ENCODE measurements at regions not wholly inside any gene's neighbourhood (a gene's known extent, or its start where the extent isn't known, plus 50 kb on each side); places are given as distances from the start of the nearest gene placed in this dataset.
"Not testable (repeated sequence)": the region's sequence is repeated elsewhere in the genome, so short reads cannot be mapped to it uniquely, and the experiment has no call there.

- no peak overlapping the region for H3K27ac Mint-ChIP-seq
- H3K9me3 ChIP-seq (ENCODE audit: control insufficient read depth in 2 of 2, low read length in 2 of 2), result no peaks in the 10 kb centered on the region
- H3K4me1 Mint-ChIP-seq, result no peaks in the 10 kb centered on the region
- H3K4me3 ChIP-seq (ENCODE audit: low read depth, low read length), result no peak overlapping the region
- ATAC-seq (ENCODE audit: low read depth in 2 of 2) (no peak), DNase-seq (no peak)
- peaks cover 0 to 18% (median 1%) of the 10 kb centered on the region in 7 donors for H3K9me3 Mint-ChIP-seq
- H3K27me3 Mint-ChIP-seq, result no peaks in the 10 kb centered on the region
- no peaks in the 10 kb centered on the region for H3K4me1 ChIP-seq (ENCODE audit: control insufficient read depth, insufficient read depth, low read length, poor library complexity, severe bottlenecking)
- H3K27me3 ChIP-seq (ENCODE audit: control insufficient read depth, insufficient read depth, low read length), result no peaks in the 10 kb centered on the region
- H3K36me3 ChIP-seq (ENCODE audit: control insufficient read depth, insufficient read depth, low read length), result no peaks in the 10 kb centered on the region
- H3K4me3 Mint-ChIP-seq, result no peak overlapping the region
- H3K36me3 Mint-ChIP-seq, result no peaks in the 10 kb centered on the region
- no peak overlapping the region for H3K27ac ChIP-seq (ENCODE audit: insufficient read depth, low read length, poor library complexity, severe bottlenecking)
These were observed 193.7 kb downstream of the OSTF1 start for GRCh38 chr9:75282047-75282446.

GRCh38 chr9:75289332-75289731 lies 201.0 kb downstream of the OSTF1 start:
- DNase-seq, result no peak
- Mint-ChIP-seq H3K36me3 (no peaks in the 10 kb centered on the region), H3K4me1 (no peaks in the 10 kb centered on the region), H3K9me3 (peaks cover 0 to 14% (median 3%) of the 10 kb centered on the region in 7 donors), H3K4me3 (no peak overlapping the region), H3K27me3 (no peaks in the 10 kb centered on the region), H3K27ac (no peak overlapping the region)
- H3K4me3 ChIP-seq (ENCODE audit: low read depth, low read length), result no peak overlapping the region
- H3K36me3 ChIP-seq (ENCODE audit: control insufficient read depth, insufficient read depth, low read length), result no peaks in the 10 kb centered on the region
- no peaks in the 10 kb centered on the region for H3K4me1 ChIP-seq (ENCODE audit: control insufficient read depth, insufficient read depth, low read length, poor library complexity, severe bottlenecking)
- H3K9me3 ChIP-seq (ENCODE audit: control insufficient read depth in 2 of 2, low read length in 2 of 2), result no peaks in the 10 kb centered on the region
- H3K27ac ChIP-seq (ENCODE audit: insufficient read depth, low read length, poor library complexity, severe bottlenecking), result no peak overlapping the region
- no peak for ATAC-seq (ENCODE audit: low read depth in 2 of 2)
- H3K27me3 ChIP-seq (ENCODE audit: control insufficient read depth, insufficient read depth, low read length), result no peaks in the 10 kb centered on the region

- Mint-ChIP-seq H3K27ac (no peak overlapping the region), H3K4me3 (no peak overlapping the region), H3K4me1 (no peaks in the 10 kb centered on the region), H3K36me3 (no peaks in the 10 kb centered on the region), H3K9me3 (peaks cover 0 to 6% (median 4%) of the 10 kb centered on the region in 7 donors), H3K27me3 (no peaks in the 10 kb centered on the region)
- Histone ChIP-seq H3K27me3 (ENCODE audit: control insufficient read depth, insufficient read depth, low read length) (no peaks in the 10 kb centered on the region), H3K4me3 (ENCODE audit: low read depth, low read length) (no peak overlapping the region), H3K27ac (ENCODE audit: insufficient read depth, low read length, poor library complexity, severe bottlenecking) (no peak overlapping the region), H3K9me3 (ENCODE audit: control insufficient read depth in 2 of 2, low read length in 2 of 2) (no peaks in the 10 kb centered on the region), H3K4me1 (ENCODE audit: control insufficient read depth, insufficient read depth, low read length, poor library complexity, severe bottlenecking) (no peaks in the 10 kb centered on the region), H3K36me3 (ENCODE audit: control insufficient read depth, insufficient read depth, low read length) (no peaks in the 10 kb centered on the region)
- ATAC-seq (ENCODE audit: low read depth in 2 of 2) (no peak), DNase-seq (no peak)
These were observed 211.0 kb downstream of the OSTF1 start for GRCh38 chr9:75299324-75299723.

- Histone ChIP-seq H3K4me1 (ENCODE audit: control insufficient read depth, insufficient read depth, low read length, poor library complexity, severe bottlenecking) (no peaks in the 10 kb centered on the region), H3K27me3 (ENCODE audit: control insufficient read depth, insufficient read depth, low read length) (no peaks in the 10 kb centered on the region), H3K4me3 (ENCODE audit: low read depth, low read length) (no peak overlapping the region), H3K9me3 (ENCODE audit: control insufficient read depth in 2 of 2, low read length in 2 of 2) (no peaks in the 10 kb centered on the region), H3K36me3 (ENCODE audit: control insufficient read depth, insufficient read depth, low read length) (no peaks in the 10 kb centered on the region), H3K27ac (ENCODE audit: insufficient read depth, low read length, poor library complexity, severe bottlenecking) (no peak overlapping the region)
- H3K9me3 Mint-ChIP-seq, result peaks cover 1 to 24% (median 4%) of the 10 kb centered on the region in 7 donors
- H3K4me1 Mint-ChIP-seq, result no peaks in the 10 kb centered on the region
- no peak for ATAC-seq (ENCODE audit: low read depth in 2 of 2)
- no peak for DNase-seq
- H3K27ac Mint-ChIP-seq, result no peak overlapping the region
- H3K27me3 Mint-ChIP-seq, result no peaks in the 10 kb centered on the region
- H3K36me3 Mint-ChIP-seq, result no peaks in the 10 kb centered on the region
- no peak overlapping the region for H3K4me3 Mint-ChIP-seq
These were observed 245.3 kb downstream of the OSTF1 start for GRCh38 chr9:75333624-75334023.

GRCh38 chr9:75358846-75359245 lies 270.5 kb downstream of the OSTF1 start:
- Histone ChIP-seq H3K27me3 (ENCODE audit: control insufficient read depth, insufficient read depth, low read length) (no peaks in the 10 kb centered on the region), H3K36me3 (ENCODE audit: control insufficient read depth, insufficient read depth, low read length) (no peaks in the 10 kb centered on the region), H3K27ac (ENCODE audit: insufficient read depth, low read length, poor library complexity, severe bottlenecking) (no peak overlapping the region), H3K4me3 (ENCODE audit: low read depth, low read length) (no peak overlapping the region), H3K9me3 (ENCODE audit: control insufficient read depth in 2 of 2, low read length in 2 of 2) (peaks cover 0 to 3% of the 10 kb centered on the region in 2 experiments), H3K4me1 (ENCODE audit: control insufficient read depth, insufficient read depth, low read length, poor library complexity, severe bottlenecking) (no peaks in the 10 kb centered on the region)
- ATAC-seq (ENCODE audit: low read depth in 2 of 2), result no peak
- no peak for DNase-seq
- H3K27ac Mint-ChIP-seq, result no peak overlapping the region
- no peaks in the 10 kb centered on the region for H3K36me3 Mint-ChIP-seq
- H3K27me3 Mint-ChIP-seq, result peaks cover 5% of the 10 kb centered on the region
- H3K9me3 Mint-ChIP-seq, result peaks cover 0 to 22% (median 2%) of the 10 kb centered on the region in 7 donors
- H3K4me1 Mint-ChIP-seq, result no peaks in the 10 kb centered on the region
- no peak overlapping the region for H3K4me3 Mint-ChIP-seq

- Histone ChIP-seq H3K9me3 (ENCODE audit: control insufficient read depth in 2 of 2, low read length in 2 of 2) (peaks cover under 1 to 7% of the 10 kb centered on the region in 2 experiments), H3K27me3 (ENCODE audit: control insufficient read depth, insufficient read depth, low read length) (no peaks in the 10 kb centered on the region), H3K4me3 (ENCODE audit: low read depth, low read length) (no peak overlapping the region), H3K27ac (ENCODE audit: insufficient read depth, low read length, poor library complexity, severe bottlenecking) (no peak overlapping the region), H3K4me1 (ENCODE audit: control insufficient read depth, insufficient read depth, low read length, poor library complexity, severe bottlenecking) (no peaks in the 10 kb centered on the region), H3K36me3 (ENCODE audit: control insufficient read depth, insufficient read depth, low read length) (no peaks in the 10 kb centered on the region)
- DNase-seq (no peak), ATAC-seq (ENCODE audit: low read depth in 2 of 2) (no peak)
- Mint-ChIP-seq H3K9me3 (peaks cover 0 to 29% (median 6%) of the 10 kb centered on the region in 7 donors), H3K4me1 (no peaks in the 10 kb centered on the region), H3K27ac (no peak overlapping the region), H3K27me3 (peaks cover 5% of the 10 kb centered on the region), H3K36me3 (no peaks in the 10 kb centered on the region), H3K4me3 (no peak overlapping the region)
These were observed 271.3 kb downstream of the OSTF1 start for GRCh38 chr9:75359638-75360037.

- H3K4me1 Mint-ChIP-seq, result no peaks in the 10 kb centered on the region
- DNase-seq (no peak), ATAC-seq (ENCODE audit: low read depth in 2 of 2) (no peak)
- no peak overlapping the region for H3K27ac Mint-ChIP-seq
- H3K4me3 ChIP-seq (ENCODE audit: low read depth, low read length), result no peak overlapping the region
- no peaks in the 10 kb centered on the region for H3K36me3 Mint-ChIP-seq
- H3K27me3 Mint-ChIP-seq, result peaks cover 5% of the 10 kb centered on the region
- H3K9me3 ChIP-seq (ENCODE audit: control insufficient read depth in 2 of 2, low read length in 2 of 2), result peaks cover 2 to 7% of the 10 kb centered on the region in 2 experiments
- H3K27ac ChIP-seq (ENCODE audit: insufficient read depth, low read length, poor library complexity, severe bottlenecking), result no peak overlapping the region
- no peaks in the 10 kb centered on the region for H3K4me1 ChIP-seq (ENCODE audit: control insufficient read depth, insufficient read depth, low read length, poor library complexity, severe bottlenecking)
- H3K9me3 Mint-ChIP-seq, result peaks cover 0 to 34% (median 6%) of the 10 kb centered on the region in 7 donors
- H3K36me3 ChIP-seq (ENCODE audit: control insufficient read depth, insufficient read depth, low read length), result no peaks in the 10 kb centered on the region
- H3K27me3 ChIP-seq (ENCODE audit: control insufficient read depth, insufficient read depth, low read length), result no peaks in the 10 kb centered on the region
- no peak overlapping the region for H3K4me3 Mint-ChIP-seq
These were observed 271.9 kb downstream of the OSTF1 start for GRCh38 chr9:75360252-75360651.

- H3K27me3 Mint-ChIP-seq; H3K9me3 ChIP-seq (ENCODE audit: control insufficient read depth in 2 of 2, low read length in 2 of 2); H3K27ac ChIP-seq (ENCODE audit: insufficient read depth, low read length, poor library complexity, severe bottlenecking); H3K27me3 ChIP-seq (ENCODE audit: control insufficient read depth, insufficient read depth, low read length); H3K27ac Mint-ChIP-seq; DNase-seq; H3K4me3 ChIP-seq (ENCODE audit: low read depth, low read length); H3K36me3 Mint-ChIP-seq; H3K4me1 Mint-ChIP-seq; H3K4me1 ChIP-seq (ENCODE audit: control insufficient read depth, insufficient read depth, low read length, poor library complexity, severe bottlenecking); H3K4me3 Mint-ChIP-seq; ATAC-seq (ENCODE audit: low read depth in 2 of 2); H3K36me3 ChIP-seq (ENCODE audit: control insufficient read depth, insufficient read depth, low read length): not testable (repeated sequence)
- H3K9me3 Mint-ChIP-seq, result peaks cover 0 to 34% (median 6%) of the 10 kb centered on the region in 7 donors
These were observed 274.1 kb downstream of the OSTF1 start for GRCh38 chr9:75362446-75362845.

All from CD4-positive, CD25-positive, alpha-beta regulatory T cell (primary cell).